ENCODE measurements at regions not wholly inside any gene's neighbourhood (a gene's known extent, or its start where the extent isn't known, plus 50 kb on each side); places are given as distances from the start of the nearest gene placed in this dataset.

GRCh38 chr4:117327491-117327890 lies 242.1 kb upstream of the TRAM1L1 start:
- peak; percentile 6 for DNase-seq

GRCh38 chr4:117328333-117328732 lies 243.0 kb upstream of the TRAM1L1 start:
- peak; percentile 48 for DNase-seq

- DNase-seq: no peak
Measured at GRCh38 chr4:117331817-117332216, 246.4 kb upstream of the TRAM1L1 start.

GRCh38 chr4:117334451-117335188 lies 249.2 kb upstream of the TRAM1L1 start:
- no peak for DNase-seq

GRCh38 chr4:117357437-117357836 lies 272.1 kb upstream of the TRAM1L1 start:
- peak; percentile 61 for DNase-seq

GRCh38 chr4:117357866-117358265 lies 272.5 kb upstream of the TRAM1L1 start:
- no peak for DNase-seq

- no peak for DNase-seq
Measured at GRCh38 chr4:117370944-117371668, 285.7 kb upstream of the TRAM1L1 start.

- DNase-seq: no peak
Measured at GRCh38 chr4:117375101-117375500, 289.7 kb upstream of the TRAM1L1 start.

- DNase-seq: no peak
Measured at GRCh38 chr4:117376692-117377091, 291.3 kb upstream of the TRAM1L1 start.

- no peak for DNase-seq
Measured at GRCh38 chr4:117378942-117379341, 293.6 kb upstream of the TRAM1L1 start.

GRCh38 chr4:117383468-117383867 lies 298.1 kb upstream of the TRAM1L1 start:
- DNase-seq: no peak

GRCh38 chr4:117385526-117385925 lies 300.1 kb upstream of the TRAM1L1 start:
- DNase-seq: no peak

- no peak for DNase-seq
Measured at GRCh38 chr4:117387072-117387471, 301.7 kb upstream of the TRAM1L1 start.

GRCh38 chr4:117400039-117400835 lies 314.9 kb upstream of the TRAM1L1 start:
- DNase-seq: no peak

GRCh38 chr4:117412661-117413060 lies 327.3 kb upstream of the TRAM1L1 start:
- no peak for DNase-seq

- no peak for DNase-seq
Measured at GRCh38 chr4:117417856-117418255, 332.5 kb upstream of the TRAM1L1 start.

GRCh38 chr4:117420948-117421347 lies 335.6 kb upstream of the TRAM1L1 start:
- DNase-seq: peak; percentile 8

GRCh38 chr4:117421706-117422105 lies 336.3 kb upstream of the TRAM1L1 start:
- DNase-seq: peak; percentile 41

GRCh38 chr4:117422297-117422696 lies 336.9 kb upstream of the TRAM1L1 start:
- DNase-seq: no peak

- DNase-seq: no peak
Measured at GRCh38 chr4:117425636-117426035, 340.3 kb upstream of the TRAM1L1 start.

GRCh38 chr4:117428536-117428935 lies 343.2 kb upstream of the TRAM1L1 start:
- no peak for DNase-seq

GRCh38 chr4:117429061-117429460 lies 343.7 kb upstream of the TRAM1L1 start:
- DNase-seq: no peak

GRCh38 chr4:117429506-117429905 lies 344.1 kb upstream of the TRAM1L1 start:
- DNase-seq: no peak

GRCh38 chr4:117434424-117434823 lies 349.0 kb upstream of the TRAM1L1 start:
- DNase-seq: no peak
